Limb (tissue), 2 donors: ENCODE measurements at regions not wholly inside any gene's neighbourhood (a gene's known extent, or its start where the extent isn't known, plus 50 kb on each side); places are given as distances from the start of the nearest gene placed in this dataset.
"Not testable (repeated sequence)": the region's sequence is repeated elsewhere in the genome, so short reads cannot be mapped to it uniquely, and the experiment has no call there.

ENCODE experiments used
- DNase-seq, 2 donors: peaks; one replicate each; pipeline ENCODE4 v3.0.0-alpha.2; 2016; ENCODE audit errors: extremely low spot score in 2 of 2

DNA sequence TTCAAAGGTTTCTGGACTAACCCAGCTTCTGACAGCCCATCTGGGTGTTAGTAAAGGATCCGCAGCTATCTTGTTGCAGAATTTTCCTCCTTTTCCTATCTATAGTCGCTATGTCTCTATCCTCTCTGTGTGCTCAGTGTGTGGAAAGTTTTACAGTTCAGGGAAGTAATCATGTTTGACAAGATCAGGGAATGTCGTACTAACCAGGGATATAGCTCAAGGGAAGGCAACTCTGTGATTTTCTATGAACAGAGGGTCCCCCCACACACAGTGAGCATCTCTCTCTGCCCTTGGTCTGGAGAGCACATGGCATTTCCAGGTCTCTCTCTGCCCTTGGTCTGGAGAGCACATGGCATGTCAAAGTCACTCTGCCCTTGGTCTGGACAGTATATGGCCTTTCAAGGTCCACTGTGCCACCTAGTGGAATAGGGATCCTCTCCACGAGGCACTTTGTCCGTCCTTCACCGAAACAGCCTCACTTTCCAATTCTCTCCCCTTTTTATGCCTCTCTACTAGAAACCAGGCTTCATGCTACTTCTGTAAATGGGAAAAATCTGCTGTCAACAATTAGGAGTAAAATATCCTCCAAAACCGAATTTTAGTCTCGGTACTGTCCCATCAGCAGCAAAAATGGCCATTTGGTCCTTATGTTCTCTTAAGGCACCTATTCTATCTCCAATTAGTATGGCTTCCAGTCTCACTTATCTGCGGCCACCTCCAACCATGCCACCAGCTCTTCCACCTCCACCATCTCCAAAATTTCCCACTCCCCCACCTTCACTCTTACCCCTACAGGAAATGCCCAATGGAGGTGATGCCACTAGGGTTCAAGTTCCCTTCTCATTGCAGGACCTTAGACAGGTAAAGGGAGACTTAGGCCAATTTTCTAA is 88.7 kb downstream of the IGLL5 start:
- no peak for DNase-seq

DNA sequence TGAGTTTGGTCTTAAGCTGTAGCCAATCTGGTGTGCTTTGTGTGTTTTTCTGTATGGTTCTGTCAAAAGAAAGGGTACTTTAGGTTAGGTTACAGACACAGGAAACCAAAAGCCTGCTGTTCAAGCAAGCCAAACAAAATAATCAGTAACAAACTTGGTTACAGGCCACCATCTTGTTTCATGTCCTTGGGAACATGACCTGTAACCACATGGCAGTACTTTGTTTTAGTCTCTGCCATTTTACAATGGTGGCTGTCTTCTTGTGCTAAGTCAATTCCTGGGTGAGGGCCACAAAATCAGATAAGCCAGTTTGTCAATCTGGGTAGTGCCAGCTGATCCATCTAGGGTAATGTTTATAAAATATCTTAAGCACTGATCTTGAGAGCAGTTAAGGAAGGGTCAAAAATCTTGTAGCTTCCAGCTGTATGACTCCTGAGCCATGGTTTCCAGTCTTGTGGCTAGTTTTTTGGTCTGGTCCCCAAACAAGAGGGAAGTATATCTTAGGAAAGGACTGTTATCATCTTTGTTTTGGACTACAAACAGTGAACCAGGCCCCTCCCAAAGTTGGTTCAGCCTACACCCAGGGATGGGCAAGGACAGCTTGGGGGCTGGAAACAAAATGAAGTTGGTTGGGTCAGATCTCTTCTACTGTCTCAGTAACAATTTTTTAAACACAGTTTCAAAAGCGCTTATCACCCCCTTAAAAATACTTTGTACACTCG is 90.0 kb downstream of the IGLL5 start:
- no peak for DNase-seq

DNA sequence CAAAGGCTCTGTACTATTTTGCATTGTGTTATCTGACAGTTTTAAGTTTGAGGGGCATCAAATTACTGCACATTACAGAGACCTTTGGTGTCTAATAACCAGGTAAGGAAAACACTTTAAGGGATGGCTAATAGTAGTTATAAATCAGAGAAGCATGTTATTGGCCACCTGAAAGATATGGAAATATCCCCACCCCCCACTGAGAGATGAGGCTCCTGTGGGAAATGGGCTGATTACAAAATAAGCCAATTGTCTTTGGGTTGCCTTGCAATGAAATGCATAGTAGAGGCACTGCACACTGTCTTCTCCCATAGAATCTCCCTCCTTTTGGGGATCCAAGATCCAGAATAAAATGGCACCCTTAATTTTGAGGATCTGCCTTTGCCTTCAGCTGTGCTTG is 91.0 kb downstream of the IGLL5 start:
- no peak for DNase-seq

DNA sequence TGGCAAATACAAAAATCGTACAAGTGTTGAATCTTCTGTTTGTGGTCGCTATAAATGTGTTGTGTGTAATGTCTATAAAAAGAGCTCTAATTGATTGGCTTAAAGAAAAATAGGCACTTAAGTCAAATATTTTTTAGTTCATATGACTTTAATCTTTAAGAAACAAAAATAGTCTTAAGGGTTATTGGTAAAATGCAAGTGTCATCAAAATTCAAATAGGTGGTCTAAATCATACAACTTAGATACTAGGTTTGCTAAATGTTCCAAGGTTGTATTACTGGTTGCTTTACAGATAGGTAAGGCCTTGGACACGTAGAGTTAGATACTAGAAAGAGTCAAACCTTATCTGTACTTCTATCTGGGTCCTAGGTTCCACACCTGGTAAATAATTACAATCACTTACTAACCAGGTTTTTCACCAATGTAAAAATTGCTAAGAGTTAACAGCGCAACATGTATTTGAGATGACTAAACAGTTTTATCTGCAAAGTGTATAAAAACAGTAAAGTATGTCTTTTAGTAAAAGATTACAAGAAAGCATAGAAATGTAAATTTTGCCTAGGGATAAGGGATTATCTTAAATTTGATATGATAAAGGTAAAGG is 91.1 kb upstream of the GNAZ start:
- no peak for DNase-seq

DNA sequence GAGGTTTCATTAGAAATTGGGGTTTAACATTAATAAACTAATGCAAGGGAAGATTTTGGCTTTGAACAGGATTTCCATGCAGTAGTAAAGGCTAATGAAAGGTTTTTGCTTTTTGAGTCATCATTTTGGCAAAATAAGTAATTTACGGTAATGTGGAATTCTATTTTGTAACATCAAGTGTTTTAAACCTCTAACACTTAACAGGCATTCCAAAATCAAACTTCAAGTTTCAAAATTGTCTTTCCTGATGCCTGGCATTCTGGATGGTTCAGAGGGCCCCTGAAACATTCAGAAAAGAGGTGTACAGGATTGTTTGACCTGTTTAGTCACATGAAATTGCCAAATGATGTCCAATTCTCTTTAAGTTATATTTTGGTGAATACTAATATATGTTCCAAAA is 90.4 kb upstream of the GNAZ start:
- DNase-seq = no peak

DNA sequence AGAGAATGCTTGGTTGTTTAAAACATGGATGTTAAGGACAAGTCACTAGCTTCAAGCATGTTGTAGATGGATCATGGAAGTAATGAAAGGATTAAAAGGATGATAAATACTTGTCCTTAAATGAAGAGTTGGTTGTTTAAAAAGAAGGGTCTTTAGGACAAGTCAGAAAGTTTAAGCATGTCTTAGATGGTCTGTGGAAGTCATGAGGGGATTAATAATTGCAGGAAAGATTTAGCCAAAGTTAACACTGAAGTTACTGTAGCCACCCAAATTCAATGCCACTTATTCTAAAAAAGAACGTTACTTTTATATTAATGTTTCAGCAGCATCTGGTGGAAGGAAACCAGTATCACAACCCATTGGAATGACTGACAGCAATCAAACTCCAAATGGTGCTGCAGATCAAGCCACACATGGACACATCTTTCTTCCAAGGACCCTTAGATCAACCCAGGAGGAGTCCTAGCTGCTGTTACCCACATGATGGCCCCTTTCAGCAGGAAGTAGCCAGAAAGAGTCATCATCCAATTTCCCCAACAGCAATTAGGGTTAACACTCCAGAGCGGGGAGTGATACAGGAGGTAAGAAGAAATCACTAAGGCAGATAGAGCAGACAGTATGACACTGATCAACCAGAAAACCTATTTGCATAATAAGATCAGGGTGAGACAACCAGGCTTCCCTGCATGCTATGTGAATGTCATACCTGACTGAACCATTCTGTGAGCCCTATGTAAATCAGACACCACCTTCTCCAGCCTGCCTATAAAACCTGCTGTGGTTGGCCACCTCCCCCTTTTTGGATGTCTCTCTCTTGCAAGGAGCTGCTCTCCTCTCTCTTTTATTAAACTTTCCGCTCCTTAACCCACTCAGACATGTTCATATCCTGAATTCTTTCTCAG is 88.4 kb upstream of the GNAZ start:
- no peak for DNase-seq

DNA sequence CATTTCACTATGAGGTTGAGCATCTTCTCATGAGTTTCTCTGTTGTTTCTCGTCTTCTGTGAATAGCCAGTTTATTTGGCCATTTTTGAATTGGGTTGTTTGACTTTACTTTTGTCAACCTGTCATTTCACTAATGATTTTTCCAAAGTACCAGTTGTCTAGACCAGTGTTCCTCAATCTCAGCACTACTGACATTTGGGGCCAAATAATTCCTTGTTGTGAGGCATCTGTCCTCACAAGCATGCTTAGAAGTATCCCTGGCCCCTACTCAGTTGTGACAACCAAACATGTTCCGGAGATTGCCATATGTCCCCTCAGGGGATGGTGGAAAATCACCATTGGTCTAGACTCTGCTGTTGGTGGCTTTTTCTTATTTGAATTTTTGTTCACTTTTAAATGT is 87.7 kb upstream of the GNAZ start:
- no peak for DNase-seq

DNA sequence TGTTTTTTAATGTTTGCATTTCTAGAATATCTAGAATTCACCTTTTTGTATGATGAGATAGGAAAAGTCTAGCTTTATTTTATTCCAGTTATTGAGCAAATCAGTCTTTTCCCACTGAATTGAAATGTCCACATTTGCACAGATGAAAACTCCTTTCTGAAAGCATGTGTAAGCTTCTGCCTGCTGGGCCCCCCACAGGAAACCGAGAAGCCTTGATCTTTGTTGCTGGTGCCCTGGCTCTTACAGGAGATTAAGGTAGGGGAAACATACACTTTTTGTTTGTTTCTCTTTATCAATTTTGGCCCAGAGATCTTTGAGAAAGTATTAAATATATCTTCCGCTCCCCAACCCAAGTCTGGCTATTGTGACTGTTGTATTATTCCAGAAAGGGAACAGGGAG is 87.2 kb upstream of the GNAZ start:
- DNase-seq = no peak

DNA sequence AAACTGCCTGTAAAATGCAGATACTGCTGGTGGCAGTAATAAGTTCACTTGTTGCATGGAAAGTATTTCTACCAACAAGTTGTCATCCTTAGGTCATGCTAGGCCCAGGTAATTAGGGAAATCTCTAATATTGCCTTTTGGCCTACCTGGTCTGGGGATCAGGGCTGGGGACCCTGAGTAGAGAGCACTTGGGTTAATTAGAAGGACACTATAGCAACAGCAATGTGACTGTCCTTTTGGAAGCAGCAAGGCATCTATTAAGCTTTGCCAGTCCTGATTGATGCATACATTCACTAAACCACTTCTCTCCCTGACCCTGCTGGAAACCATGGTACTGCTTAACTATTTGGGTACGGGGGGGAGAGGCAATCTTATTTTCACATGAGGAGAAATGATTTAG is 86.5 kb upstream of the GNAZ start:
- no peak for DNase-seq

DNA sequence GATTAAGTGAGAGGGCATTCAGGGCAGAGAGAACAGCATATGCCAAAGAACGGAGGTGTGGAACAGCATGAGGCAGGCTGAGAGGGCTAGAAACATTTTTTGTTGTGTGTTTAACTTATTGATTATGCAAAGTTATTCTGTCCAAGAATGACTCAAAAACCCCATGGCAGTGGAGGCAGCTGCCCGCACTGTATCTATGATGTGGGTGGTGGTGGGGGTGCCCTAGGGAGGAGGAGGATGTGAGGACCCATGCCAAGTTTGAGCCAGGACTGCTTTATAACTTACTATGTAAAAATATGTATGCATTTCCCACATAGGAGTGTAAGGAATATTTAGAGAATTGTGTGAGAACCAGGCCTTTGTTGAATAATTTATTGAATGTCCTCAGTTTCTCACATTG is 85.4 kb upstream of the GNAZ start:
- DNase-seq = no peak

DNA sequence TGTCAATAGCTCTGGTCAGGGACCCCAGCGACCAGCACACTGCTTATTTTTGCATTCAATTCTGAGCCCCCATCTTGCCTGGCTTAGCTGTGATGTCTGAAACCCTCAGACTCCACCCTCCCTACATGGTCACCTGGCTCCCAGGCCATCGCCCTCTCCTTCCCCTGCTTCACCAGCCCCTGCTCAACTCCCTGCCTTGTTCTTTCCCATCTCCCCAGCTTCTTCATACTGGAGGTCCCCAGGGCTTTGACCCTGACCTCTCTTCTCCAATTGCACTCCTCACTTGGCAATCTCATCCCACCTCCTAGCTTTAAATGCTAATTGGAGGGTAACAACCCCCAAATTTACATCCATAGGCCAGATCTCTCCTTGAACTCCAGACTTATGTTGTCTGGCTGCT is 84.3 kb upstream of the GNAZ start:
- DNase-seq = no peak

DNA sequence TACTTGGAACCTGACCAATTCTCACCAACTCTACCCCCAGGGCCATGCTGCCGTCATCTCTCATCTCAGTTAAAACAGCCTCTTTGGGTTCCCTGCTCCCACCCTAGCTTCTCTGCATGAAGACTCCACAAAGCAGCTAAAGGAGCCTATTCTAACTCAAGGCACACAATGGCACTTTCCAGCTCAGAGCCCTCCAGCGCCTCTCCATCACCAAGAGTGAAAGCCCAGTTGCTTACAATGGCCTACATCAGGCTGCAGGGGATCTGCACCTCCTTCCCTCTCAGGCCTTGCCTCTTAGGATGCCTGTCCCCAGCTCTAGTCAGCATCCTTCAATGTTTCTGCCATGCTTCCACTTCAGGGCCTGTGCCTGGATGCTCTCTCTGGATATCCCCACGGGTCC is 83.7 kb upstream of the GNAZ start:
- DNase-seq = no peak

DNA sequence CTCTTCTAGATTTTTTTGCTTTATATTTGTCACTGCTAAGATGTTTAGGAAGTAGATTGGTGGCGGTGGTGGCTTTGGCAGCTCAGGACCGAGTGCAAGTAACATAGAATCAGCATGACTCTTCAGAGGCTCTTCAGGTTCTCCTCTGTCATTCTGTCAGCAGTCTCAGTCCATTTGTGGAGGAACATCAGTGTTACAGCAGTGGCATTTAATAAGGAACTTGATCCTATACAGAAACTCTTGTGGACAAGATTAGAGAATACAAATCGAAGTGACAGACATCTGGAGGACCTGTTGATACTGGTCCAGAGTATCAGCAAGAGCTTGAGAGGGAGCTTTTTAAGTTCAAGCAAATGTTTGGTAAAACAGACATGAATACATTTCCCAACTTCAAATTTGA is 82.2 kb upstream of the GNAZ start:
- DNase-seq = no peak

DNA sequence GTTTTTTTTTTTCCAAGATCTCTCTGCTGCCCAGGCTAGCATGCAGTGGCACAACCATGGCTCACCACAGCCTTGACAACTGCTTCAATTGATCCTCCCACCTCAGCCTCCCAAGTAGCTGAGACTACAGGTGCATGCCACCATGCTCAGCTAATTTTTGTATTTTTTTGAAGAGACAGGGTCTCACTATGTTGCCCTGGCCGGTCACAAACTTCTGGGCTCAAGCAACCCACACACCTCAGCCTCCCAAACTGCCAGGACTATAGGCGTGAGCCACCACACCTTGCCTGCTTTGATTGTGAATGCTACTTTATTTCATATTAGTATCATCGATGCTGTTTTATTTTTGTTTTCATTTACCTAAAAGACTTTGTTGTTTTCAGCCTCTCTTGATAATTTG is 81.5 kb upstream of the GNAZ start:
- DNase-seq = no peak

DNA sequence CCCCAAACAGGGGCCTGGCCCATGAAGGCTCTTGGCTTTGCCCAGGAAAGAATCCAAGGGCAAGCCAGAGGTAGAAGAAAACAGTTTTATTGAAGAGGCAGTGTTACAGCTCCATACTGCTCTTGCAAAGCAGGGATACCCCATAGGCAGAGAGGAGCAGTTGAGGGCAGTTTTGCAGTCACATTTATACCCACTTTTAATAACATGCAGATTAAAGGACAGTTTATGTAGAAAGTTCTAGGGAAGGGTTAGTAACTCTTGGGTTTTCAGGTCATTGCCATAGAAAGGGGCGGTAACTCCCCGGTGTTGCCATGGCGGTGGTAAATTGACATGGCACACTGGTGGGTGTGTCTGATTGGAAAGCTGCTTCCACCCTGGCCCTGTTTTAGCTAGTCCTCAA is 80.5 kb upstream of the GNAZ start:
- DNase-seq = no peak

DNA sequence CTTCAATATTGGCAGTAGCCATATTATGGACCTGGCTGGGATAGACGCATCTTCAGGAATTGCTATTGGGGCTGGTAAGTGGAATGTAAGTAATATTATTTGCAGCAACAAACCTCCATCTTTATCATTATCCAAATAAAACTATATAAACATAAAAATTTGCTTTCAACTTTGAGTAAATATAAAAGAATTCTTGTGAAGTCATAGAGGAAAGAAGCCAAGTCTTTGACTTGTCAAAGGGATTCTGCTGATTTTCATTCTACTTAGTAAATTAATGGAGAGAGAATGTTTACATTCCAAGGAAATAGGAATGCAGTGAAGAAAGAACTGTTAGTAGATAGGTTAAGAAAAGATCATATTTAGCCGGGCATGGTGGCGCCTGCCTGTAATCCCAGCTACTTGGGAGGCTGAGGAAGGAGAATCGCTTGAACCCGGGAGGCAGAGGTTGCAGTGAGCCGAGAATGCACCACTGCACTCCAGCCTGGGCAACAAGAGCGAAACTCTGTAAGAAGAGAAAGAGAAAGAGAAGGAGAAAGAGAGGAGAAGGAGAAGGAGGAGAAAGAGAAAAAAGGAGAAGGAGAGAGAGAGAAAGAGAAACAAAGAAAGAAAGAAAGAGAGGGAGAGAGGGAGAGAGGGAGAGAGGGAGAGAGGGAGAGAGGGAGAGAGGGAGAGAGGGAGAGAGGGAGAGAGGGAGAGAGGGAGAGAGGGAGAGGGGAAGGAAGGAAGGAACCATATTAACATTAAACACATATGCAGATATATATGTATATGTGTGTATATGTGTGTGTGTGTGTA is 79.4 kb upstream of the GNAZ start:
- not testable (repeated sequence) for DNase-seq

DNA sequence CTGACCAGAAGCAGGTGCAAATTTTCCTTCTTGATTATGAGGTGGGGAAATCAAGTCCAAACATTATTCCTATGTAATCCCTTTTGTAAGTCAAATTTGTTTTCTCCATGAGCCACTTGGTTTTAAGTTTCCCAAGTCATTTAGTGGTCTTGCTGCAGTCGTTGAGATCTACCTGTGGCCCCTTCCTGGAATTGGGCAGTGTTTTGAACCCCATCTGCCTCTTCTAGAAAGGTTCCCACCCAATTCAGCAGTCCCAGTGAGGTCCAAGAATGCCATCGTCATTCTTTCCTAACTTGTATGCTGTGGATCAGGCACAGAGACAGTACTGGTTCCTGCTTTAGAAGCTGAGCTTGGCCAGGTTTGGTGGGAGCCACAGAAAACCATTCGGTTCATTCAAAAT is 77.8 kb upstream of the GNAZ start:
- DNase-seq = no peak

DNA sequence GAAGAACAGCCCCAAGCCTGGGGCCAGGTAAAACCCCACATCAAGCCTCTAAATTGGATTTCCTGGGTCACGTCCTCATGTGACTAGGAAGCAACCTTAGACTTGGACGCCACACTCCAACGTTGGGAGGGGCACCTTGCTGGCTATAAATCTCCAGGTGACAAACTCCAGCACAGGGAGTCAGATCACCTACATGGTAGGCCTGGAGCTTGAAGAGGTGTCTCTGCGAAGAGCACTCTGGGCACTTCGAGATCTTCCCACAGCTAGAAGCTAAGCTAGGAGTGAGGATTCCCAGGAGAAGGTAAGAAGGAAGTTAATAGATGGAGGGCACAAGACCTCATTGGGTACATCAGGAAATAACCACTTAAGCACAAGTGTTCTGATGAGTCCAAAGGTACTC is 77.1 kb upstream of the GNAZ start:
- DNase-seq = no peak

DNA sequence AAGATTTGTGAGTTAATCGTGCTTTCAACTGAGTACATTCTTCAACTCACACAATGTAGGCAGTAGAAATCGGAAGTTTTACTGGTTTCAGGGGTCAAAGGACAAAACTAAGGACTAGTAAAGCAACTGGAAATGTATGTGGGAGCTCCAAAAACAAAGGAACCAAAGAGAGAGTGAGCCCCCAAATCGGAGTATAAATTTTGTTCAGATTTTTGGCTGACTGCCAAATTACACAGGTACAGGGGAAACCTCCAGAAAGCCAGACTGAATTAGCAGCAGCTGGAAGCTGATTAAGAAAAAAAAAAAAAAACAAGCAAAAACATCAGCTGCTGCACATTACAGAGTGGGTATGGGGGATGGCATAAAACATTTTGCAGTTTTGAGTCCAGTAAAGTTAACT is 75.2 kb upstream of the GNAZ start:
- no peak for DNase-seq

DNA sequence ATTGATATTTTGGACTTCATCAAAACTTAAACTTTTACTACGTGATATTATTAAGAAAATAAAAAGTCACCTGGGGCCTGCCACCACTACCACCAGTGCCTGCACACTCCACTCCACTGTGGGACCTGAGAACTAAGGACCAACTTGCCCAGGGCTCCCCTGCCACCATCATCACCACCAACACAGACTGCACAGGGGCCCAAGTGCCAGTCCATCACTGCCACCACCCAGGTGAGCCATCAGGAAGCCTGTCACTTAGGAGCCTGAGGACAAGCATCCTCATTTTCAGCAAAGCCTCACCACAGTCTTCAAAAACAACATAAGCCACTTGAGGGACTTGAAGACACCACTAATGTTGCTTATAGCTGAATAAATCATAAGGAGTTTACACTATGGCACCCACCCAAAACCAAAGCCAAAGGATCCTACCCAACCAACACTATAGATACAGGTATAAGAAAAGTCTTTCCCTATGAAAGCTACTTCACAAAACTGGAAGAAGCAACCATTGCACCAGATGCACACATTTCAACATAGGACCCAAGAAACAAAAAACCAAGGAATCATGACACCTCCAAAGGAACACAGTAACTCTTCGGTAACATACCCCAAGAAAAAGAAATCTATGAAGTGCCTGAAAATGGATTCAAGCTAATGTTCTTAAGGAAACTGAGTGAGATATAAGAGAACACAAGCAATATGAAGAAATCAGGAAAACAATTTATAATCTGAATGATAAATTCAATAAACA is 73.6 kb upstream of the GNAZ start:
- no peak for DNase-seq
